Pancreas (tissue), 10 donors: ENCODE measurements at regions not wholly inside any gene's neighbourhood (a gene's known extent, or its start where the extent isn't known, plus 50 kb on each side); places are given as distances from the start of the nearest gene placed in this dataset.

Experiments
- ATAC-seq, 4 donors: fragments of 200-7000 bp; cut with Tn5 transposase; one replicate each; pipeline versions ENCODE4 v1.8.0 to v1.9.1; 2020; ENCODE audit warnings: mild to moderate bottlenecking in 4 of 4, moderate library complexity in 4 of 4
- DNase-seq, 6 donors: peaks; one replicate each; pipeline ENCODE4 v3.0.0-alpha.2; 2020
- FAIRE-seq: peaks from 2 replicates; lab custom pipeline; 2012; peaks lifted over from hg19 to GRCh38; lab: Jason Lieb, UNC
- H3K27ac ChIP-seq, 4 donors: fragments of 200-600 bp; sonication (generic); 1 replicate in 3 of 4; 2 replicates in 1 of 4; pipeline versions ENCODE4 v1.5.0 to v1.8.0; 2020
- H3K27me3 ChIP-seq, 4 donors: fragments of 200-600 bp; one replicate each; pipeline ENCODE4 v1.8.0; 2021
- H3K36me3 ChIP-seq, 3 donors: fragments of 200-600 bp; sonication (generic) in 1 of 3; one replicate each; pipeline versions ENCODE4 v1.5.0 to v1.8.0; 2020 to 2021
- H3K4me1 ChIP-seq, 3 donors: fragments of 200-600 bp; one replicate each; pipeline ENCODE4 v1.8.0; 2021
- H3K4me3 ChIP-seq, 4 donors: fragments of 200-600 bp; sonication (generic) in 2 of 4; one replicate each; pipeline versions ENCODE4 v1.5.0 to v1.8.0; 2020 to 2021
- H3K9me3 ChIP-seq, 4 donors: fragments of 200-600 bp; one replicate each; pipeline ENCODE4 v1.8.0; 2021
- CTCF ChIP-seq, 4 donors: fragments of 200-600 bp; sonication (generic) in 3 of 4; IDR thresholded peaks; one replicate each; pipeline versions ENCODE4 v1.5.0 to v1.8.0; 2021; ENCODE audit warnings: antibody characterized with exemption in 4 of 4
- WGBS, 2 donors: extraction: QIAGEN DNeasy Blood & Tissue Kit; methylation state at CpG; one replicate each; pipeline ENCODE4 v1.1.7; 2013; 5-methylcytosine and 5-hydroxymethylcytosine counted together
- intact Hi-C, 3 donors: fragments of 100-400 bp; cut with DNase I; formaldehyde crosslinking; loops; one replicate each; pipeline versions ENCODE4 v1.11.1 to v1.14.2; 2022
- donor health status: healthy with polysubstance abuse.
- donor health status: DM: no; HTN: no; CAD: no; lungs with moderate emphysema.
- donor health status: DM: no; HTN: no; CAD: no.
- donor health status: control.
- donor health status: control.
- donor health status: Bipolar disorder and iron deficiency.
- donor health status: DM: yes; HTN: yes; CAD: no.
- donor health status: DM: no; HTN: no; CAD: no.
- donor health status: DM: no; HTN: no; CAD: no.
- donor health status: DM: yes; HTN: yes; CAD: no.

- ATAC-seq (no peak), FAIRE-seq (no peak), DNase-seq (no peak)
- no peaks in the 10 kb centered on the region for H3K27me3 ChIP-seq
- no peaks in the 10 kb centered on the region for H3K9me3 ChIP-seq
- TF ChIP-seq CTCF (IDR thresholded peaks at IDR 0.05): no peak
- 81 to 87% methylated on average over 3 of the region's 3 CpGs for WGBS, 2 donors
- H3K36me3 ChIP-seq: no peaks in the 10 kb centered on the region
- intact Hi-C loops: no loop called here
- H3K27ac ChIP-seq: no peak overlapping the region
- no peaks in the 10 kb centered on the region for H3K4me1 ChIP-seq
- H3K4me3 ChIP-seq: no peak overlapping the region
Measured at GRCh38 chr2:155157065-155157464, 458.6 kb downstream of the KCNJ3 start.

GRCh38 chr2:155151945-155152344 is 453.4 kb downstream of the KCNJ3 start:
- Histone ChIP-seq H3K9me3 (no peaks in the 10 kb centered on the region), H3K4me1 (no peaks in the 10 kb centered on the region), H3K27me3 (no peaks in the 10 kb centered on the region), H3K4me3 (no peak overlapping the region), H3K27ac (no peak overlapping the region), H3K36me3 (no peaks in the 10 kb centered on the region)
- TF ChIP-seq CTCF (IDR thresholded peaks at IDR 0.05): no peak
- DNase-seq (no peak), ATAC-seq (no peak), FAIRE-seq (no peak)
- 89 to 90% methylated on average over 2 of the region's 2 CpGs for WGBS, 2 donors
- intact Hi-C loops: no loop called here

- ATAC-seq: no peak
- no peak for FAIRE-seq
- TF ChIP-seq CTCF (IDR thresholded peaks at IDR 0.05): no peak
- intact Hi-C loops: no loop called here
- Histone ChIP-seq H3K36me3 (no peaks in the 10 kb centered on the region), H3K27me3 (no peaks in the 10 kb centered on the region), H3K4me3 (no peak overlapping the region), H3K4me1 (no peaks in the 10 kb centered on the region), H3K9me3 (no peaks in the 10 kb centered on the region), H3K27ac (no peak overlapping the region)
- no peak for DNase-seq
Measured at GRCh38 chr2:155151472-155151871, 453.0 kb downstream of the KCNJ3 start.

- H3K36me3 ChIP-seq: no peaks in the 10 kb centered on the region
- 21 to 22% methylated on average over 3 of the region's 3 CpGs for WGBS, 2 donors
- intact Hi-C loops: no loop called here
- H3K27ac ChIP-seq: no peak overlapping the region
- no peak for TF ChIP-seq CTCF (IDR thresholded peaks at IDR 0.05)
- H3K27me3 ChIP-seq: no peaks in the 10 kb centered on the region
- no peaks in the 10 kb centered on the region for H3K9me3 ChIP-seq
- ATAC-seq: peak in 3 of 4 donors; percentile 21 to 24 (median 24)
- DNase-seq: no peak
- H3K4me3 ChIP-seq: no peak overlapping the region
- peaks cover 0 to 6% (median 0%) of the 10 kb centered on the region in 3 donors for H3K4me1 ChIP-seq
- no peak for FAIRE-seq
Measured at GRCh38 chr2:155145758-155146229, 447.3 kb downstream of the KCNJ3 start.

GRCh38 chr2:155141418-155141817 is 442.9 kb downstream of the KCNJ3 start:
- FAIRE-seq: no peak
- ATAC-seq: no peak
- intact Hi-C loops: no loop called here
- no peak for DNase-seq
- no peak for TF ChIP-seq CTCF (IDR thresholded peaks at IDR 0.05)
- Histone ChIP-seq H3K4me3 (no peak overlapping the region), H3K4me1 (peaks cover 0 to 6% (median 0%) of the 10 kb centered on the region in 3 donors), H3K27ac (no peak overlapping the region), H3K27me3 (no peaks in the 10 kb centered on the region), H3K36me3 (no peaks in the 10 kb centered on the region), H3K9me3 (no peaks in the 10 kb centered on the region)
- WGBS, 2 donors: 85 to 92% methylated on average over 3 of the region's 3 CpGs
